Occipital lobe (tissue), 1 donor: ENCODE measurements at regions not wholly inside any gene's neighbourhood (a gene's known extent, or its start where the extent isn't known, plus 50 kb on each side); places are given as distances from the start of the nearest gene placed in this dataset.

ENCODE experiments used
- DNase-seq: peaks from one replicate; lab custom pipeline; 2025; lab: John Stamatoyannopoulos, UW

- DNase-seq: no peak
Observed at GRCh38 chr4:149296503-149296902, 519.1 kb downstream of the IQCM start.

- no peak for DNase-seq
Observed at GRCh38 chr4:149296084-149296483, 519.6 kb downstream of the IQCM start.

DNA sequence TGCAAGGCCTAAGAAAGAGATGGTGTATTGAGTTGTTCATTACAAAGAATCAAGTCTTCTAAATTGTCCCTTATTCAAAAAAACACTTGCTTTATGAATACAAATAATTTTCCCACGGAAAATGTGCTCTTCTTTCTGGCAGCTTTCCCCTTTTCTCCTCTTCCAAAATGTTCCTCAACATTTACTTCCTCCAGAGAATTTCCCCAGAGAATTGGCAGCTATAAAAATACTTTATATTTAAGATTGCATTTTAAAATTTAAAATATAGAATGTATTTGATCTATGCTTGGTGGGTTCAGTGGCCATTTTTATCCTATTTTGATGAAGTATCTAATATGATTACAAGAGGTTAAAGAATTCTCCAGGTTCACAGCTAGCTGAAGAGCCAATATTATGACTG, 521.0 kb downstream of the IQCM start:
- DNase-seq: no peak

GRCh38 chr4:149293046-149293649, 522.5 kb downstream of the IQCM start:
- no peak for DNase-seq

DNA sequence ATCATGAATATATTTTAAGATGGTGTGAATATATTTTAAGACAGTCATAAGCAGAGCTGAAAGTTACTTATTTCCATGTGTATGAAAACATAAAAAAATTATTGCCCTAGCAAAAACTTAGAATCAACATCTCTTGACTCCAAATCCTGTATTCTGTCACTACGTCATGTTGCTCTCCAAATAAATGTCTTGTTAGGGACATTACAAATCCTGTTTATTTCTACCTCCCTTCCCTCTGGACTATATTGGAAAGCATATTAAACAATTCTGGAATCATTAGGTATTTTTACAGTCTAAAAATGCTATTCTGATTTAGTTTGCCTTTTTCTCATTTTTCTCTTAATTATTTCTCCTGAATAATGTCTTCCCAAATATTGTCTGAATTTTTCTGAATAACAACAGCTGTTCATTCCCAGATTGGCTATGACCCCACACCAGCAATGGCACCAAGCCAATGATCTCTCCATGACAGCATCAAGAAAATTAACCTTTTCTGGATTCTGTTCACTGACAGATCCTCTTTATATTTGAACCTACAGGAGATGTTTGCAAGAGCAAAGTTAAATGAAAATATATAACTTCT, 523.1 kb downstream of the IQCM start:
- DNase-seq: no peak

- DNase-seq: no peak
Observed at GRCh38 chr4:149291463-149291862, 524.2 kb downstream of the IQCM start.

DNA sequence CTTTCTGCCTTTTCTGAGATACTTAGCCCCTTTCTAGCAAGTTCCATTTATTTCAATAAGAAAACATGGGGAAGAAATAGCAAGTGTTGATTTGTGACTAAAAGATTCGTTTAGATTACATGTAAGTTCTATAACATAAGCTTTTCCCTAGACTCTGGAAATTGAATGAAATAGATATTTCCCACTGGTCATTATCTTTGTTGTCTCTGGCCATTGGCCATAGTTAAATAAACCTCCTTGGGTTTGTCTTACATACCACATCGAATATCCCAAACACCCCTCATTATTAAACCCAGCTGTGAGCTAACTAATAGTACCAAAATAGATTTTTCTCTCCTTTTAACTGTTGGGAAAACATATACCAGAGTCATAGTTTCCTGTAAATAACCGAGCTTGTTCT, 534.8 kb downstream of the IQCM start:
- DNase-seq: no peak

DNA sequence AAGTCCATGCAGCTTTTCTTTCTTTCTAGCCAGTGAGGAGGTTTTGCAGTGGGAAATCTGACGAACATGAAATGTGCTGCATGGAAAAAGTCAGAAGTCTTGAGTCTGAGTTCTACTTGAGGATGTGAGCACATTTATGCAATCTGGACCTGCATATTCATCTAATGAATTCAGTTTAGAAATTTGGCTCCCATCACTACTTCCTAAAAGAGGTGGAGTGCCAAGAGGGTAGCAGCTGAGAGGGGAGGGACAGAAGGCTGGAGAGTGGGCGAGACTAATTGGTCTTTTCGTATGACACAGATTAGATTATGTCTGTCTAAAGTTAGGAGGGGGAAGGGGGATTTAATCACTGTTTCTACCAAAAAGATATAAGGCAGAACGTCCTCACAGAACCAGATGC, 535.9 kb downstream of the IQCM start:
- no peak for DNase-seq

DNA sequence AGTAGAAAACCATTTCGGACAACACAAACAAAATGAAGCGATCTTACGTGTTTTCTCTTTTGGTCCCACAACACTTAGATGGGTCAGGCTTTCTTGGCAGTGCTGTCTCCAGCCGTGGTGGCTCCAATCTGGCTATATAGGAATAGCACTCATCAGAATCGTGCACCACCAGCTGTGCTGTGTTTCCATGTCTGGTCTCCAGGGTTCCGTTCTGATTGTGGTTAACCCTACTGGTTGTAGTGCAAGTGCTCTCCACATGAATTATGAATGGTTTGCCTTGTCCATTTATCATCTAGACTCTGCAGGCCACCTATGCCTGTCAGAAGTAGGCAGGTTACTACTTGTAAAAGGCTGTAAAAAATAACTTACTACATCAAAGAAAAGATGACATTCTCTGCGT, 536.3 kb downstream of the IQCM start:
- DNase-seq: no peak

DNA sequence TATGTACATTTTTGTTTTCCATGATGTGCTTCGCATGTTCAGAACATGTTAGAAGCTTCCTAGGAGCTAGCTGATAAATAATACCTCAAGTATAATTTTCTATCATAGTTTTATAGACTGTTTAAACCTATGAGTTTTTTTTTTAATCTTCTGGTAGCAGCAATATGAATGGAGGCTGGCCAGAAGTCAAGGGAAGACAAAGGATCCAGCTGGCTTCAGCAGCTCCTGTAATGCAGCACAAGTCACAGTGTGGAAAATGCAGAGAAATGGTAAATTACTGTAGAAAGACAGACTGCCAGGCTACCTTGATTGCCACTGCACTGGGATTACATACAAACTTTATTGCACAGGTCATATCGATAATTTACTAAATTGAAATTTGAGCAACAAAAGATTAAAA, 537.9 kb downstream of the IQCM start:
- DNase-seq: no peak

DNA sequence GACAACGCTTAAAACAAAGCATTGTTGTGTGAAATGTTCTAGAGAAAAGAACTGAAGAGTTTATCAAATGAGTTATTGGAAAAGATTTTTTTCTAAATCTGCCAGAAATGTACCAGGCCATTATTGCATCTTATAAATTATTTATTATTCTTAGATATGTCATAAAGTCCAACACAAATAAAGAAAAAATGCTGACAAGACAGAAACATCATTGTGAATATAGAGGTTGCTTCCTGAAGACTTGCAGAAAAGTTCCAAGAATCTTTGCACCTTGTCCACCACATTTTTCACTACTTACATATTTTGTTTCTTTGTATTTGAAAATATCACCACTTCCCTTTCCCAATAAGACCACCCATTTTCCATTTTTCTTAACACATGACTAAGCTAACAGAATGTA, 545.8 kb downstream of the IQCM start:
- no peak for DNase-seq

- DNase-seq: no peak
Observed at GRCh38 chr4:149266301-149266700, 549.3 kb downstream of the IQCM start.

DNA sequence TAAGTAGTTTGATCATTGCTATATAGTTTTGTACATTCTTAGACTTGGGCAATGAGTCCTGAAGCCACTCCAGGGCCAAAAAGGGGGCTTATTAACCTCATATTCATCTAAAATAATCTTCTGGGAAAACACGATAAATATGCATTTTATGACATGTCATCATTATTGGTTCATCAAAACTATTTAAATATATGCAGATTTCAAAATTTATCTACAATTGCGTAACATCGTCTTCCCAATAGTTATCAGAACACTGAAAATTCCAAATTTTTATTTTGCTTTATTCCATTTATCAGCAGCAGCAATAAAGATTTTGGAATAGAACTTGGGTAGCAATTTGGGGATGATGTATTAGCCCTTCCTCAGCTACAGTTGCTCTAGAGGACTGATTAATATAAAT, 550.0 kb downstream of the IQCM start:
- no peak for DNase-seq

DNA sequence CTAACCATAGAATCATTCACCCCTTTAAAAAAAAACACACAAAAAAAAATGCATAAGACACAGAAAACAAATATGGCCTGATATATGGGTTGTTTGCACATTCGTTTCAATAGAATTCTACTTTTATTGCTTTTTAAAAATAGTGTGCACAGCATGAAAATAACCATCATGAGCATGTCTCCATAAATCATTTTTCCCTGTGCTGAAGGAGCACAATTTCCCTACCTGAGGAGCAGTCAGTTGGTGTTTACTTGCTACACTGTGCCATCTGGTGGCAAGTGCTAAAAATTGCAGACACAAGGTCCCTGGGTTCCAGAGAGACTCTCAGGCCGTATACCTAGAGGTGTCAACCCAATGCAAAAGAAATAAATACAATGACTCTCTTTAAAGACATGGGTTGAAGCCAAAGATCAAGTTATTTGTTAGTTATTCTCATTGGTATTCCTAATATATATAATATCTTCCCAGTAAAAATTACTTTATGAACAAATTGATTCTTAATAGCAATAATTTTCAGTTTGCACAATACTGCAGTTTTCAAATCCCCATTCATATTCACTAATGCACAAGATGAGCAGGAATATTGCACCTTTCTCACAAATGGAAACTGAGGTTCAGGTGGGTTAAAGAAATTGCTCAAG, 551.4 kb downstream of the IQCM start:
- peak; percentile 1 for DNase-seq

DNA sequence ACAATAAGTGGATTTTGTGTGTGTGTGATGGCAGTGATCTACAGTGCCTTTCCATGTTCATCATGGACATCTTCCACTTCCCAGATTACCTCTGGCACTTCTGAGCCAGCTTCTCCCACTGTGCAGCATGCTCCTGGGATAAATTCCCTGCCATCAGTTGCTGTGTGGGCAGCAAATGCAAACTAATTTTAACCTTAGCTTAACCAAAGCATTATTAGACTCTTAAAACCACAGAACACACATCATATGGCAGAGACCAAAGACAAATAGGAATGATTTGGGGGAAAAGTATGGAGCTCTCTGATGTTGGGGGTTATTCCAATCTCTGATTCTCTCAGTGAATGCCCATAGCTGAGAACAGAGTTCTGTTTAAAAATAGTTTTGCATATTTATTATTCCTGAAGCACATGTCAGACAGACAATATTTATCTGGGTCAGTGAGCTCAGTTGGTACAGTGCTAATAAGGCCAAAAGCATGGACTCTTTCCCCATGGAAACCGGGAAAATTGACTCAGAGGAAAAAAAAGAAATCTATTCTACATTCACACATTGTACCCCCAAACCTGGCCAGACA, 567.4 kb downstream of the IQCM start:
- DNase-seq: no peak

- no peak for DNase-seq
Observed at GRCh38 chr4:149247164-149247563, 568.5 kb downstream of the IQCM start.

DNA sequence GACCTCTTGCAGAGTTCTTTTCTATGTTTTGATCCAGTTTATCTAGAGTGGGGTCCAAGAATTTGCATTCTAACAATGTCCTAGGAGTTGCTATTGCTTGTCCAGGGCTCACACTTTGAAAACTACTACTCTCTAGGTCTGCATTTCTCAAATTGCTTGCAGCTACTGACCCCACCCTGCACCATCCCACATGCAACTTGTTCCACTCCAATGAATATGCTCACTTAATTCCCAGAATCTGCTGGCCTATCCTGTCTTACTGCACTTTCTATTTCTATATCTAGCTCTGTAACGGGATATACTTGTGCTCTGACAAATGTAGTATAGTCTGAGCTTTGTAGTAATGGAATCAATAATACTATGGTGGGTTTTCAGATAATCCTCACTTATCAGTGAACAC, 570.3 kb downstream of the IQCM start:
- no peak for DNase-seq

GRCh38 chr4:149238097-149238496, 577.5 kb downstream of the IQCM start:
- no peak for DNase-seq

DNA sequence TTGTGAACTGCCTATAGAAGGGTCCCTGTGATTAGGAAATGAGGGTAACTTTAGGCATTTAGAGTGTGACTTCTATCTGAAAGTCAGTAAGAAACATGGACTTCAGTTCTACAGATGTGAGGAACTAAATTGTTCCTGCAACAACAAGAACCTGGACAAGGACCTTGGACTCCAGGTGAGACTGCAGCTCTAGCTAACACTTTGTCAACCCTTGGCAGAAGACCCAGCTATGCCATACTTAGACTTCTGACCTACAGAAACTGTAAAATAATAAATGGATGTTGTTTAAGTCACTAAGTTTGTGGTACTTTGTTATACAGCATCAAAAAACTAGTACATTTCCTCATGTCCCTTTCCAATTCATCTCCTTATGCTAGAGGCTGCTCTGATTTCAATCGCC, 580.8 kb downstream of the IQCM start:
- DNase-seq: no peak

DNA sequence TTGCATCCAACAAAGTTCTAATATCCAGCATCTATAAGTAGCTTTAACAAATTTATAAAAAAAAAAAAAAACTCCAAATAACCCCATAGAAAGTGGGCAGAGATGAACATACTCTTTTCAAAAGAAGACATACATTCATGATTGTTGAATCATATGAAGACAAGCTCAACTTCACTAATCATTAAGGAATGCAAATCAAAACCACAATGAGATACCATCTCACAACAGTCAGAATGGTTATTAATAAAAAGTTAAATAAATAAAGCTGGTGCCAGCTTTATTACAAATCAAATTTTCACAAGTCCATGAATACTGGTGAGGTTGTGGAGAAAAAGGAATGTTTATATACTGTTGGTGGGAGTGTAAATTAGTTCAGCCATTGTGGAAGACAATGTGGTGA, 592.0 kb downstream of the IQCM start:
- no peak for DNase-seq

- no peak for DNase-seq
Observed at GRCh38 chr4:149218672-149219071, 597.0 kb downstream of the IQCM start.

- no peak for DNase-seq
Observed at GRCh38 chr4:149214301-149214700, 601.3 kb downstream of the IQCM start.

GRCh38 chr4:149211876-149212275, 603.8 kb downstream of the IQCM start:
- no peak for DNase-seq
